Uterus (tissue), 2 donors: ENCODE measurements at regions not wholly inside any gene's neighbourhood (a gene's known extent, or its start where the extent isn't known, plus 50 kb on each side); places are given as distances from the start of the nearest gene placed in this dataset.
"Not testable (repeated sequence)": the region's sequence is repeated elsewhere in the genome, so short reads cannot be mapped to it uniquely, and the experiment has no call there.

Source experiments
- CTCF ChIP-seq, 4 experiments: fragments of 200-600 bp in 2 of 4; fragments of 450-650 bp in 2 of 4; sonication (generic) in 2 of 4; IDR thresholded peaks; one replicate each; pipeline ENCODE4 v1.5.1; 2016 to 2019; ENCODE audit warnings: antibody characterized with exemption in 4 of 4, mild to moderate bottlenecking in 2 of 4, moderate library complexity in 1 of 4
- POLR2A ChIP-seq, 2 donors: fragments of 450-650 bp; IDR thresholded peaks; one replicate each; pipeline ENCODE4 v1.6.1; 2016; ENCODE audit warnings: antibody characterized with exemption in 2 of 2, mild to moderate bottlenecking in 1 of 2, moderate library complexity in 1 of 2

- TF ChIP-seq POLR2A, CTCF (IDR thresholded peaks at IDR 0.05): not testable (repeated sequence)
Measured at GRCh38 chr7:19549246-19549645, 159.6 kb downstream of the POLR1F start.
